Central memory CD8-positive, alpha-beta T cell (primary cell): ENCODE measurements at regions not wholly inside any gene's neighbourhood (a gene's known extent, or its start where the extent isn't known, plus 50 kb on each side); places are given as distances from the start of the nearest gene placed in this dataset.

Experiments
- ATAC-seq: fragments of 150-1000 bp; cut with Tn5 transposase; replicated peaks from 2 replicates; pipeline ENCODE4 v1.10.0; 2022; ENCODE audit warnings: mild to moderate bottlenecking, moderate FRiP score, moderate number of reproducible peaks; ENCODE audit not compliant: poor library complexity, severe bottlenecking; ENCODE audit errors: extremely low read depth
- DNase-seq, 2 donors: peaks; one replicate each; pipeline ENCODE4 v3.0.0; 2021; ENCODE audit warnings: low spot score in 2 of 2
- H3K27ac Mint-ChIP-seq: one replicate; pipeline ENCODE4 v1.8.0; 2022; ENCODE audit warnings: low read depth, mild to moderate bottlenecking, moderate library complexity, mixed read lengths
- H3K27me3 Mint-ChIP-seq: one replicate; pipeline ENCODE4 v1.8.0; 2022; ENCODE audit warnings: mixed read lengths
- H3K36me3 Mint-ChIP-seq: one replicate; pipeline ENCODE4 v1.8.0; 2022; ENCODE audit warnings: mild to moderate bottlenecking, moderate library complexity, mixed read lengths; ENCODE audit not compliant: insufficient read depth
- H3K4me1 Mint-ChIP-seq: one replicate; pipeline ENCODE4 v1.8.0; 2022; ENCODE audit warnings: mixed read lengths
- H3K4me3 Mint-ChIP-seq: one replicate; pipeline ENCODE4 v1.8.0; 2022; ENCODE audit warnings: mild to moderate bottlenecking, moderate library complexity, mixed read lengths
- H3K9me3 Mint-ChIP-seq: one replicate; pipeline ENCODE4 v1.8.0; 2022; ENCODE audit warnings: mixed read lengths

- H3K36me3 Mint-ChIP-seq, result peaks cover 9% of the 10 kb centered on the region
- H3K9me3 Mint-ChIP-seq, result no peaks in the 10 kb centered on the region
- H3K27me3 Mint-ChIP-seq, result no peaks in the 10 kb centered on the region
- H3K27ac Mint-ChIP-seq, result peak overlapping the region; percentile 85
- H3K4me1 Mint-ChIP-seq, result peaks cover 30% of the 10 kb centered on the region
- DNase-seq, result no peak
- H3K4me3 Mint-ChIP-seq, result peak overlapping the region; percentile 88
- ATAC-seq, result no peak
Observed at GRCh38 chr5:81853030-81853357, 102.1 kb upstream of the SSBP2 start.

DNA sequence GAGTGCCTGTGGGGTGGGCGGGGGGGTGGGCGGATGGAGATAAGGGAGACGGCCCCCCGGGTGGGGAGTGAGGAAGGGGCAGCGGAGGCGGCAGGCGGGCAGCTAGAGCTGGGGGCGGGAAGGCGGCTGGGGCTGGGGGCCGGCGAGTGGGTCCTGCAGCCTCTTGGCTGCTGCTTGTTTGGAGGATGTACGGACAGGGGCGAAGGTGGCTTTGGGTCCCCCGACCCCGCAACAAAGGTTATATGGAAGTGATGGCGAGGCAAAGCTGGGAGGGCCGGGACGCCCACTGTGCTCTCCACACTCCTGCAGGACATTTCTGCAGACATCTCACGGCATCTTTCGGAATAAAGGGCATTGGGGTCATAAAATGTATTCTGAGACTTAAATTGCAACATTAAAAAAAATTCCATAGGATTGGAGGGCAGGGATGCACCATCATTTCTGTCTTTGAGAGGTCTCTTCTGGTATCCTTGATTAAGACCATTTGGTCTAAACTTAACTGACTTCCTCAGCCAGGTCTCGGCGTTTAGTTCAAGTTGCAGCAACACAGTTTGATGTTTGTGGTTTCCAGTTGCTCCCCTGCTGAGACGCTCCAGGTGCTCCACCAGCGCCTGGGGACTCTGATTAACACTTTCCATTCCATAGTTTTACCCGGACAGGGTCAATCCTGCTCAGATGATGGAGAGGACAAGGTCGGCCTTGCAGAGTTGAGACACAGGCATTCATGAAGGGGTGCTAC, 101.6 kb upstream of the SSBP2 start:
- Mint-ChIP-seq H3K36me3 (peaks cover 9% of the 10 kb centered on the region), H3K4me1 (peaks cover 30% of the 10 kb centered on the region), H3K27ac (peak overlapping the region; percentile 85), H3K9me3 (no peaks in the 10 kb centered on the region), H3K27me3 (no peaks in the 10 kb centered on the region), H3K4me3 (peak overlapping the region; percentile 88)
- no peak for ATAC-seq
- no peak for DNase-seq

GRCh38 chr5:81851481-81852178, 100.7 kb upstream of the SSBP2 start:
- Mint-ChIP-seq H3K27ac (peak overlapping the region; percentile 85), H3K36me3 (peaks cover 9% of the 10 kb centered on the region), H3K4me1 (peaks cover 30% of the 10 kb centered on the region), H3K4me3 (peak overlapping the region; percentile 88), H3K27me3 (no peaks in the 10 kb centered on the region), H3K9me3 (no peaks in the 10 kb centered on the region)
- DNase-seq (peak; percentile 81 to 84), ATAC-seq (peak; percentile 93)

- no peaks in the 10 kb centered on the region for H3K9me3 Mint-ChIP-seq
- DNase-seq, result no peak
- no peak for ATAC-seq
- H3K4me3 Mint-ChIP-seq, result peak overlapping the region; percentile 88
- peaks cover 30% of the 10 kb centered on the region for H3K4me1 Mint-ChIP-seq
- peaks cover 9% of the 10 kb centered on the region for H3K36me3 Mint-ChIP-seq
- peak overlapping the region; percentile 90 for H3K27ac Mint-ChIP-seq
- no peaks in the 10 kb centered on the region for H3K27me3 Mint-ChIP-seq
Observed at GRCh38 chr5:81850501-81851357, 99.8 kb upstream of the SSBP2 start.

DNA sequence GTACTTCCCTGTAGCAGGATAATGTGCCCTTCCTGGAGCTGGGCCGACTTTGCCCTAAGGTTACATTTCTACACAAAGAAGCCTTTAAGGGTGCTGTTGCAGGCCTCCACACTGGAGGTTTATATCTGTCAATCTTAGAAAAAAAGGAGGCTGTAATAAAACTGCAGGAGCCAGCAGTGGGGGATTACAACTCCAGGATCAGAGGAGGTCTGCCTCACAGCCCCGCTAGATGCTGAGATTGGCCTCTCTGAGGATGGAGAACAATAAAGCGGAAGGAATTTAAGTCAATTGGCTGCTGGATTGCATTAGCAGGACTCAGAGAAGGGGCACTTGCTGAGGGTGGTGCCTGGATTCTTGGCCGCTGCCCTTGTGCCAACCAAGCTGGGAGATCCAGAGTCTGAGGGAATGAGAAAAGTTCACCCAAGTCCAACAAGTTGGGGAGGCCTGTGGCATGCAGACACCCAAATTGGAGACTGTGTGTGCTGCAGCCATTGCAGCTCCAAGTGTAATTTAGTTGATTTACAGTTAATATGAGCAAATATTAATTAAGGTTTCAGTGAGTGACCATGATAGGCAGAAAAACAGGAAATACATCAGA, 99.0 kb upstream of the SSBP2 start:
- H3K4me3 Mint-ChIP-seq, result peak overlapping the region; percentile 88
- H3K9me3 Mint-ChIP-seq, result no peaks in the 10 kb centered on the region
- no peaks in the 10 kb centered on the region for H3K27me3 Mint-ChIP-seq
- H3K36me3 Mint-ChIP-seq, result peaks cover 9% of the 10 kb centered on the region
- H3K4me1 Mint-ChIP-seq, result peaks cover 30% of the 10 kb centered on the region
- DNase-seq (no peak), ATAC-seq (no peak)
- H3K27ac Mint-ChIP-seq, result peak overlapping the region; percentile 90

DNA sequence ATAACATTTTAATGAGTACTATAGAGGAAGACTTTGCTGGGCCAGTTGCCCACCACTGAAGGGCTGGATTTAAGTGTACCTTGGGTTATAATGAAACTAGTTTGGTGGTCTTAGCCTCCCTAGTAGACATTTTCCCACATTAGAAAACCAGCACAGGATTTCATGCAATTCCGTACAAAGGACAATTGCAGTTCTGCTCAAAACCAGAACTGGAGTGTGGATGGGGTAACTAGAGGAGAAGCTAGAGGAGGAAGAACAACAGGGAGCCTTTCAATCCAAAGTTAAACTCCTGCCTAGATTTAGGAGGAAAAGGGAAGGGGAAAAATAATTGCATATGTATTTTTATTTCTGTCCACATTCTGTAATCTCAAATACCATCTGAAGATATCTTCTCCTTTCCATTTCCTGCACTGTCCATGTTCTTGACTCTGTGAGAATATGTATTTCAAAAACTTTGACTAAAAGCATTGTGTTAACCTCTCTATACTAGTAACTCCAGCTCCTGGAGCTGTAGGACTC, 97.5 kb upstream of the SSBP2 start:
- DNase-seq (no peak), ATAC-seq (no peak)
- H3K4me3 Mint-ChIP-seq, result no peak overlapping the region
- H3K27me3 Mint-ChIP-seq, result no peaks in the 10 kb centered on the region
- peaks cover 9% of the 10 kb centered on the region for H3K36me3 Mint-ChIP-seq
- no peak overlapping the region for H3K27ac Mint-ChIP-seq
- peaks cover 30% of the 10 kb centered on the region for H3K4me1 Mint-ChIP-seq
- no peaks in the 10 kb centered on the region for H3K9me3 Mint-ChIP-seq

DNA sequence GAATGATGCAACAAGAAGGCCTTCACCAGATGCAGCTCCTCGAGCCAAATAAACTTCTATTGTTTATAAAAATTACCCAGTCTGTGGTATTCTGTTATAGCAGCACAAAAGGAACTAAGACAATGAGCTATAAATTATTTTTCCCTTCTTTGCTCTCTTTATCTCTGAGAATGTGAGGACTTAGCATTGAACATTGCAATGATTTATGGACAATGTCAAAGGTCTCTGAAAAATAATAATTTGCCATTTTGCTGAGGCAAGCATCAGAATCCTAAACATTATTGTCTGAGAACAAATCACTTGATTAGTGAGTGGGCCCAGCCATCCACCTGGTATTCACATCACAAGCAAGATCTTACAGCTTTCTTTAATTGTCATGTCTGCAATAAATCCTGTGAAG, 95.4 kb upstream of the SSBP2 start:
- Mint-ChIP-seq H3K27me3 (no peaks in the 10 kb centered on the region), H3K27ac (no peak overlapping the region)
- no peak for ATAC-seq

DNA sequence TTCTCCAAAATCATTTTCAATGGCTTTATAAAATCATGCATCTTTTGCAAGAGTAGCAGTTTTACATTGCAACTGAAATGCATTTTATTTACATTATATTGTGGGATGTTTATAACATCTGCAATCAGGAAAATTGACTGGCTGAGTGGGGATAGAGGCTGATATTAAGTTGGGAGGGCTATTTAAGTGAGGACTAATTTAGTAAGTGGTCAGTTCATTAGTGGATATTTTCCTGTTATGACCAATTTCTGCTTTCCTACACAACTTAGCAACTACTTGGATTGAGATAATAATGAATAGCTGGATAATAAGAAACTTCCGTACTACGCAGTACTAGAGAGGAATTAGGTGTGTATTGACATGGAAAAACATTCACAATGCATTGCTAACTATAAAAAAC, 92.9 kb upstream of the SSBP2 start:
- Mint-ChIP-seq H3K9me3 (no peaks in the 10 kb centered on the region), H3K4me3 (no peak overlapping the region), H3K4me1 (no peaks in the 10 kb centered on the region), H3K27ac (no peak overlapping the region), H3K36me3 (no peaks in the 10 kb centered on the region), H3K27me3 (no peaks in the 10 kb centered on the region)
- DNase-seq, result no peak
- no peak for ATAC-seq

More for the DNA sequence above, 95.4 kb upstream of the SSBP2 start:
- Mint-ChIP-seq H3K4me3 (no peak overlapping the region), H3K36me3 (peaks cover 3% of the 10 kb centered on the region), H3K4me1 (peaks cover 14% of the 10 kb centered on the region), H3K9me3 (no peaks in the 10 kb centered on the region)
- DNase-seq, result no peak

- H3K27me3 Mint-ChIP-seq, result no peaks in the 10 kb centered on the region
- DNase-seq, result no peak
- H3K9me3 Mint-ChIP-seq, result no peaks in the 10 kb centered on the region
- no peaks in the 10 kb centered on the region for H3K36me3 Mint-ChIP-seq
- H3K27ac Mint-ChIP-seq, result no peak overlapping the region
- H3K4me1 Mint-ChIP-seq, result peaks cover 5% of the 10 kb centered on the region
- H3K4me3 Mint-ChIP-seq, result no peak overlapping the region
- no peak for ATAC-seq
Observed at GRCh38 chr5:81842795-81843398, 92.0 kb upstream of the SSBP2 start.

DNA sequence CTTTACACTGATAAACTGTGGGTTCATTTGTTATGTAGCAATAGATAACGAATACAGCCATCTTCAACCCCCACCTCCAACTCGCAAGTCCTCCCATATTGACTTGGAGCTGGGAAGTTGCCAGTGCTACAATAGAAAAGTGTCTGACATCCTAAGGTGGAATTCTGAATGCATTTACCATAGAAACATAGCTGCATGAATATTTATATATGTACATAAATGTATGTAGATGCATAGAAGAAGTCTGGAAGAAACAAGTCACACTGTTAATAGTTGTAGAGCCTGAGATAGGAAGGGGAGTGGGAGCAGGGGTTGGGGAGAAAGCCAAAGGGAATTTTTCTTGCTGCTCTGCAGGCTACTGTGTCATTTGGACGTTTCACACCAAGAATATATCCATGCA, 88.1 kb upstream of the SSBP2 start:
- Mint-ChIP-seq H3K4me1 (peaks cover 5% of the 10 kb centered on the region), H3K27me3 (no peaks in the 10 kb centered on the region), H3K27ac (no peak overlapping the region), H3K9me3 (no peaks in the 10 kb centered on the region), H3K4me3 (no peak overlapping the region), H3K36me3 (no peaks in the 10 kb centered on the region)
- DNase-seq, result no peak
- ATAC-seq, result no peak

DNA sequence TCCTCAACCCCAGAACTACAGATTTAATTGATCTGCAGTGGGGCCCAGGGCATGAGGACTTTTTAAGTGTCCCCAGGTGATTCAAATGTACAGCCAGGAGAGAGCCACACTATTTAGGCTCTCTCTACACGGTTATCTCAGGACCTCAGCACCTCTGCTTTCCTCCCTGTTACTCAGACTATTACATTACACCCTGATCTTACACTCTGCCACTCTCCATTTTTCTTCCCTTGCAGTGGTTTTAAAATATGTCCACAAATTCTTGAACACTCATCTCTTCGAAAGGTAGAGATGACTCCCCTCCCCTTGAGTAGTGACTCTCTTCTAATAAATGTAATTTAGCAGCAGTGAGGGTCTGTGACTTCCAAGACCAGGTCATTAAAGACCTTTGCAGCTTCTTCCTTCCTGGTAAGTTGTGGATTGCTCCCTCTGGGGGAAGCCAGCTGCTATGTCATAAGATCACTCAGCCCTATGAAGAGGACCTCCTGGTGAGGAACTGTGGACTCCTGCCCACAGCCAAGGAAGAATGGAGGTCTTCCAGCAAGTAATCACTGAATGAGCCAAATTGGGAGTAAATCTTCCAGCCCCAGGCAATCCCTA, 87.5 kb upstream of the SSBP2 start:
- DNase-seq (no peak), ATAC-seq (peak; percentile 58)
- Mint-ChIP-seq H3K27ac (no peak overlapping the region), H3K36me3 (no peaks in the 10 kb centered on the region), H3K4me3 (no peak overlapping the region), H3K9me3 (no peaks in the 10 kb centered on the region), H3K4me1 (peaks cover 5% of the 10 kb centered on the region), H3K27me3 (no peaks in the 10 kb centered on the region)
